WTC11 (cell line): ENCODE measurements at regions not wholly inside any gene's neighbourhood (a gene's known extent, or its start where the extent isn't known, plus 50 kb on each side); places are given as distances from the start of the nearest gene placed in this dataset.

Source experiments
- ATAC-seq: fragments of 200-7000 bp; cut with Tn5 transposase; 2 replicates; pipeline ENCODE4 v1.10.0; 2021; ENCODE audit warnings: mild to moderate bottlenecking, moderate library complexity
- CTCF ChIA-PET: fragments of 300-600 bp; sonication (Branson Sonifier 250); formaldehyde crosslinking; loops from one replicate; lab custom pipeline; 2021; ENCODE audit warnings: antibody characterized with exemption; lab: Charles Lee
- POLR2A ChIA-PET: fragments of 350-600 bp; sonication (Branson Sonifier 250); formaldehyde crosslinking; loops from one replicate; lab custom pipeline; 2021; ENCODE audit warnings: antibody characterized with exemption; lab: Charles Lee
- DNase-seq: peaks from one replicate; pipeline ENCODE4 v3.0.0; 2021; ENCODE audit warnings: low spot score
- H3K27ac Mint-ChIP-seq: 2 replicates; pipeline ENCODE4 v1.8.0; 2021; ENCODE audit warnings: mixed read lengths
- H3K27me3 Mint-ChIP-seq: 2 replicates; pipeline ENCODE4 v1.8.0; 2021; ENCODE audit warnings: low read depth, mild to moderate bottlenecking, moderate library complexity, mixed read lengths
- H3K36me3 Mint-ChIP-seq: 2 replicates; pipeline ENCODE4 v1.8.0; 2021; ENCODE audit warnings: mixed read lengths
- H3K4me1 Mint-ChIP-seq: 2 replicates; pipeline ENCODE4 v1.8.0; 2022; ENCODE audit warnings: mixed read lengths
- H3K4me3 Mint-ChIP-seq: 2 replicates; pipeline ENCODE4 v1.8.0; 2021; ENCODE audit warnings: mild to moderate bottlenecking, moderate library complexity, mixed read lengths
- H3K9me3 Mint-ChIP-seq: 2 replicates; pipeline ENCODE4 v1.8.0; 2021; ENCODE audit warnings: mixed read lengths
- CDX4 ChIP-seq: fragments of 250-450 bp; sonication (Bioruptor Pico); IDR thresholded peaks from 2 replicates; pipeline ENCODE4 v1.9.0; 2021; ENCODE audit warnings: moderate library complexity, mild to moderate bottlenecking, inconsistent platforms, borderline replicate concordance
- CREM ChIP-seq: sonication (generic); formaldehyde crosslinking; IDR thresholded peaks from 2 replicates; pipeline ENCODE4 v1.8.1; 2022; ENCODE audit warnings: mild to moderate bottlenecking, missing genetic modification reagents, moderate library complexity
- CTCF ChIP-seq: fragments of 200-600 bp; IDR thresholded peaks from 2 replicates; pipeline ENCODE4 v1.8.0; 2022; ENCODE audit warnings: antibody characterized with exemption
- ESRRA ChIP-seq: sonication (generic); formaldehyde crosslinking; IDR thresholded peaks from 2 replicates; pipeline ENCODE4 v1.8.1; 2022; ENCODE audit warnings: mild to moderate bottlenecking, missing genetic modification reagents, borderline replicate concordance
- FOXJ3 ChIP-seq: sonication (generic); formaldehyde crosslinking; IDR thresholded peaks from 2 replicates; pipeline ENCODE4 v1.9.0; 2021; ENCODE audit warnings: missing genetic modification reagents, mild to moderate bottlenecking, borderline replicate concordance
- JAZF1 ChIP-seq: fragments of 250-450 bp; sonication (Bioruptor Pico); IDR thresholded peaks from 2 replicates; pipeline ENCODE4 v1.9.0; 2021; ENCODE audit warnings: moderate library complexity, mild to moderate bottlenecking, inconsistent platforms
- JUN ChIP-seq: sonication (generic); formaldehyde crosslinking; IDR thresholded peaks from 2 replicates; pipeline ENCODE4 v1.8.0; 2023; ENCODE audit warnings: mild to moderate bottlenecking, missing genetic modification reagents
- NFE2L1 ChIP-seq: sonication (generic); formaldehyde crosslinking; IDR thresholded peaks from 2 replicates; pipeline ENCODE4 v1.8.1; 2023; ENCODE audit warnings: missing genetic modification reagents
- NR2C2 ChIP-seq: sonication (generic); formaldehyde crosslinking; IDR thresholded peaks from 2 replicates; pipeline ENCODE4 v1.8.0; 2022; ENCODE audit warnings: mild to moderate bottlenecking, missing genetic modification reagents
- NR3C1 ChIP-seq: sonication (generic); formaldehyde crosslinking; conservative IDR thresholded peaks from 2 replicates; pipeline ENCODE4 v1.8.1; 2023; ENCODE audit warnings: low read depth, mild to moderate bottlenecking, missing genetic modification reagents
- OVOL2 ChIP-seq: fragments of 250-450 bp; sonication (Bioruptor Pico); IDR thresholded peaks from 2 replicates; pipeline ENCODE4 v1.9.0; 2021; ENCODE audit warnings: mild to moderate bottlenecking, borderline replicate concordance
- RELA ChIP-seq: sonication (generic); formaldehyde crosslinking; IDR thresholded peaks from 2 replicates; pipeline ENCODE4 v1.8.1; 2022; ENCODE audit warnings: missing genetic modification reagents, mild to moderate bottlenecking, borderline replicate concordance
- SMAD3 ChIP-seq: sonication (generic); formaldehyde crosslinking; IDR thresholded peaks from 2 replicates; pipeline ENCODE4 v1.8.0; 2022; ENCODE audit warnings: missing genetic modification reagents, mild to moderate bottlenecking, borderline replicate concordance
- SOX15 ChIP-seq: fragments of 250-450 bp; sonication (Bioruptor Pico); IDR thresholded peaks from 2 replicates; pipeline ENCODE4 v1.9.0; 2021; ENCODE audit warnings: mild to moderate bottlenecking
- ZNF121 ChIP-seq: sonication (generic); formaldehyde crosslinking; IDR thresholded peaks from 2 replicates; pipeline ENCODE4 v1.8.0; 2023; ENCODE audit warnings: missing genetic modification reagents
- ZNF532 ChIP-seq: fragments of 250-450 bp; sonication (Bioruptor Pico); IDR thresholded peaks from 2 replicates; pipeline ENCODE4 v1.9.0; 2021; ENCODE audit warnings: mild to moderate bottlenecking, borderline replicate concordance
- TF ChIP-seq, protein P1 (sequence below): sonication (generic); formaldehyde crosslinking; IDR thresholded peaks from 2 replicates; pipeline ENCODE4 v1.8.1; 2022; ENCODE audit warnings: mild to moderate bottlenecking, missing genetic modification reagents, moderate library complexity, borderline replicate concordance

DNA sequence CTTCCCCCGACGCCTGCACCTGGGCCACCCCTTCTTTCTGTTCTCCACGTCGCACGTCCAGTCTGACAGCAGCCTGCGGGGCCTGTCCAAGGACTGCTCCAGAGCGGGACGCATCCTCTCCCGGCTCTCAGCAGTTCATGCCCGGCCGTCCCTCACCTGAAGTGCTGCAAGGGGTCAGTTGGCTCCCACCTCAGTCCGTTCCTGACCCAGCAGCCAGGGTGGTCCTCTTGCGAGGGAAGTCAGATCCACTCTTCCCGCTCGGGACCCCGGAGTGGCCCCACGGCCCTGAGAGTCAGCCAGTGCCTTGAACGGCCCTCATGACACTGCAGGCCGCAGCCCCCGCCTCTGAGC is 249.7 kb upstream of the IRX4 start (continued):
- TF ChIP-seq SMAD3 (no peak), SOX15 (CRISPR knock-in tag) (no peak), CDX4 (CRISPR knock-in tag) (no peak)
- TF ChIP-seq, protein P1, sequence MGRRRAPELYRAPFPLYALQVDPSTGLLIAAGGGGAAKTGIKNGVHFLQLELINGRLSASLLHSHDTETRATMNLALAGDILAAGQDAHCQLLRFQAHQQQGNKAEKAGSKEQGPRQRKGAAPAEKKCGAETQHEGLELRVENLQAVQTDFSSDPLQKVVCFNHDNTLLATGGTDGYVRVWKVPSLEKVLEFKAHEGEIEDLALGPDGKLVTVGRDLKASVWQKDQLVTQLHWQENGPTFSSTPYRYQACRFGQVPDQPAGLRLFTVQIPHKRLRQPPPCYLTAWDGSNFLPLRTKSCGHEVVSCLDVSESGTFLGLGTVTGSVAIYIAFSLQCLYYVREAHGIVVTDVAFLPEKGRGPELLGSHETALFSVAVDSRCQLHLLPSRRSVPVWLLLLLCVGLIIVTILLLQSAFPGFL (CRISPR knock-in tag): no peak

- no peak for TF ChIP-seq JUN
- no peak for TF ChIP-seq RELA (CRISPR knock-in tag)
- no peak for TF ChIP-seq JAZF1 (CRISPR knock-in tag)
- TF ChIP-seq NFE2L1 (CRISPR knock-in tag): no peak
- TF ChIP-seq ZNF121 (CRISPR knock-in tag): no peak
- no peak for TF ChIP-seq CTCF
- no peak for TF ChIP-seq OVOL2
- CTCF ChIA-PET: no interaction called here
Measured at GRCh38 chr5:2131826-2132496, 249.2 kb upstream of the IRX4 start.

GRCh38 chr5:2131196-2131595 is 248.5 kb upstream of the IRX4 start:
- H3K4me1 Mint-ChIP-seq: peaks cover 3% of the 10 kb centered on the region; the same call in 1 of the 2 replicates
- H3K9me3 Mint-ChIP-seq: no peaks in the 10 kb centered on the region
- no peak overlapping the region for H3K4me3 Mint-ChIP-seq
- H3K27me3 Mint-ChIP-seq: no peaks in the 10 kb centered on the region
- no peak for TF ChIP-seq NR3C1 (CRISPR knock-in tag)
- no peak for TF ChIP-seq FOXJ3 (CRISPR knock-in tag)
- no peak for TF ChIP-seq CREM (CRISPR knock-in tag)
- no peak for TF ChIP-seq JAZF1 (CRISPR knock-in tag)
- no peak for TF ChIP-seq ZNF532 (CRISPR knock-in tag)
- no peak for TF ChIP-seq ZNF121 (CRISPR knock-in tag)
- TF ChIP-seq ESRRA (CRISPR knock-in tag): no peak
- TF ChIP-seq NR2C2 (CRISPR knock-in tag): no peak
- TF ChIP-seq, all 79 proteins: peak for 0
- ATAC-seq (no peak), DNase-seq (no peak)
- Mint-ChIP-seq H3K27ac (no peak overlapping the region), H3K36me3 (no peaks in the 10 kb centered on the region)
- ChIA-PET CTCF (no interaction called here), POLR2A (no interaction called here)

More at GRCh38 chr5:2131826-2132496, 249.2 kb upstream of the IRX4 start:
- ATAC-seq: no peak
- Mint-ChIP-seq H3K9me3 (no peaks in the 10 kb centered on the region), H3K4me3 (no peak overlapping the region), H3K27ac (no peak overlapping the region), H3K27me3 (no peaks in the 10 kb centered on the region), H3K36me3 (no peaks in the 10 kb centered on the region), H3K4me1 (peaks cover 3% of the 10 kb centered on the region; the same call in 1 of the 2 replicates)
- POLR2A ChIA-PET: no interaction called here
- no peak for DNase-seq
